HG03064 (cell line): ENCODE measurements at regions not wholly inside any gene's neighbourhood (a gene's known extent, or its start where the extent isn't known, plus 50 kb on each side); places are given as distances from the start of the nearest gene placed in this dataset.

Experiments used
- ATAC-seq: cut with Tn5 transposase; IDR thresholded peaks from one replicate; pipeline ENCODE4 v1.9.1; 2021; ENCODE audit warnings: low read depth; ENCODE audit not compliant: unreplicated experiment

DNA sequence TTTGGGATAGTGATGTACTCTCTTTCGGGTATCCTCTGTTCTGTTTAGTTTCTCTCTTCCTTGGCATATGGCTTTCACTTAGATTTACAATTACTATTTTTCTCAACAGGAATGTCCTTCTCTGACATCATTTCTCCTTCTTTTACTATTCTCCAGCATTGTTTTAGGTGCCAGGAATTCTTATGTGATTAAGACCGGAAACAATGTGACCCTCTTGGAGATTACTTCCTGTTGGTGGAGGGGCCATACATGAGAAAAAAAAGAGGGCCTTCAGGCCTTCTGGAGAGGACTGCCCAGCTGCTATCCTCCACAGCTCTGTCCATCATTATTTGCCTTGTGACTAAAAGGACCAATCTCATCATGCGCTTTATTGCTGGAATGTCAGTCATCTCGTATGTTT lies 50.4 kb upstream of the ADAMTS5 start:
- ATAC-seq, result no peak
